Embryonic facial prominence (tissue), 1 donor: ENCODE measurements at regions not wholly inside any gene's neighbourhood (a gene's known extent, or its start where the extent isn't known, plus 50 kb on each side); places are given as distances from the start of the nearest gene placed in this dataset.

ENCODE experiments used
- DNase-seq: peaks from one replicate; pipeline ENCODE4 v3.0.0-alpha.2; 2016; ENCODE audit errors: extremely low spot score

DNA sequence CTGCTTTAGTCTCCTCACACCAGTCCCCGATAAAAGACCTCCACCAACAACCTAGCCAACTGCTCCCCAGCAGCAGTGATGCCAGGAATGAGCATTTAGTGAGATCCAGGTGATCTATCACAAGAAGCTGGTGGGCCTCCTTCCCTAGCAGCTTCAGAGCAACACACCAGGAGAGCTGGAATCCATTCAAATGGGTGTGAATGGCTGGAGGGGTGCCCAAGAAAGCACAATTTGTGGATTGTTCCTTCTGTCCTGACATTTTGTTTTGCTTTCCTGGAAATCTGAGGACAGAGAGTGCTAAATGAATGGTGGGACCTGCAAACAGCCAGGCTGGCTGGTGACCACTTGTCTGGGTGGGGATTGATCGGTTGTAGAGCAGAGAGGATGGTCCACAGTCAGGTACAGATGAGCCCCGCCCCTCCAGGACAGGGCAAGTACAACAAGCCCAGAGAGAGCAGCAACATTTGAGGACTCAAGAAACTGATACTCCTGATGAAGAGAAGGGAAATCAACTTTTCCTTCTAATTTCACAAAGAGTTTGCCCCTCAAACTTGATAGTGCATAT, 316.8 kb downstream of the VPS13C start:
- no peak for DNase-seq

DNA sequence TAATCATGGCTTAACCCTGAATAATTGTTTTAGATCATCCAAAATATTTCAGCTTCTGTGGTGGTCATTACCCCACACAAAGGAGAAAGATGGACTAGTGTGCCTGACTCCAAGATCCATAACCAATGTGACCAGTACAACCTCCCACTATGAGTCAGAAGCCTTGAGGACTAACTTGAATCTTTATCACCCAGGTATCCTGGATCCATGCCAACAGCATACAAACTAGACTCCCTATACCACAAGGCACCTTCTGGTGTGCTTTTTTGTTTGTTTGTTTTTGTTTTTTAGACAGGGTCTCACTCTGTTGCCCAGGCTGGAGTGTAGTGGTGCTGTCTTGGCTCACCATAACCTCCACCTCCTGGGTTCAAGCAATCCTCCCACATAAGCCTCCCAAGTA, 317.7 kb downstream of the VPS13C start:
- no peak for DNase-seq

DNA sequence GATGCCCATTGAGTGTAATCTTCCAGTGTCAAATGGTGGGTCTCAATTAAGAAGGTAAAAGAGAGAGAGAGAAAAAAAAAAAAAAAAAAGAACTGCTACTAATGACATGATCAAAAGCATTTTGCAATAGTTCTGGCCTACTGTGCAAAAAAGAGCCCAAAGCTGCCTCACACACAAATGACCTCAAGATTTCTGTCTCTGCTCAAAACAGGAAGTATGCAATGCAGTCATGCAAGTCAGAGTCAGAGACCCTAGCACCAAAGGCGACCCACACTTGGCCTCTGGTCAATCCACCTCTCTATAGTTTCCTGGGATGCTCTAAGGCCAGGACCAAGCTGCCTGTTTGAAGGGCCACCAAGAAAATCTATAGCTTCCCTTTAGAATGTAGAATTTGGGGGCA, 323.5 kb downstream of the VPS13C start:
- no peak for DNase-seq

DNA sequence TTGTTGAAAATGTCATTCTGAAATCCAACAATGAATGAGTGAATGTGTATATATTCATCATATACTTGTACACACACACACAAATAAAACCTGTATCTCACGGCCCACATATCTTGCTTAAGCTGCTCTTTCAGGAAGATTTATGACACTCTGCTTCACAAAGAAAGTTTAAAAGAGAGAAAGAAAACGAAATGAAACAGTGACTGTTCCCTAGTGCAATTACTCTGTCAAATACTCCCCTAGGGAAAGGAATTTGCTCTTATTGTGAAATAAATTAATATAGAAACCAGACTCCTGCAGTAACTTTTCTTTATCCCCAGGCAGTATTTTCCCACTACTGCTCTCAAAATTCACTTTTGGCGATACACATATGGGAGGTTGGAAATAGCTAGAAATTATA, 329.1 kb downstream of the VPS13C start:
- no peak for DNase-seq

DNA sequence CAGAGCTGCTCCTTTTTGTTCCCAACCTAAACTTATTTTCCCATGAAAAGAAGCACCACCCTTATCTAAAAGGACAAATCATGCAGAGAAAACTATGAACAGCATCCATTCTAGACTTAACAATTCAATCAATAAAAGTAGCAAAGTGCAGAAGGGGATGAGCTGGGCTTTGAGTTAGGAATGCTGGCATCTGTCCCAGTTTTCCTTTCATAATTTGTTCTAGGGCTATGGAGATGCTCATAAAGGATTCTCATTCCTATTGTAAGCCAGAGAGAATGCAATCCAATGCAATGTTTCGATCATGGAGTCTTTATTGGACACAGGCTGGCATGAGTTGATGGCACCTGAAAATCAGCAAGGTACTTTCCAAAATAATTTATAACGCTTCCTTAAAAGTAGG, 330.6 kb downstream of the VPS13C start:
- no peak for DNase-seq

DNA sequence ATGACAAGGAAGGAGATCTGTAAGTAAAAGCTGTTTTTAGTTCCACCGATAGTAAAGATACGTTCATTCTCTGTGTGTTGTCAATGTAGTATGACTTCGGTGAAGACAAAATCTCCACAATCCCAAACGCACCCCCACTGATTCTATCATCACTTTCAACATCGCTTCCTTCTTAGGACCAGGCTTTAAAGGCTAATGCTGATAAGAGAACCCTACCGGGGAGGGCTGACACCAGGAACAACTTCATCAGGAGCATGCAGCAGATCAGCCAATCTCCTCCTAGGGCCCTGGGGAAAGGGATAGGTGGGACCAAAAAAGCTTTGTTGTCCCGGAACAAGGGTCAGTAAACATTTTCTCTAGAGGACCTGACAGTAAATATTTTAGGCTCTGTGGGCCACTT, 334.1 kb downstream of the VPS13C start:
- no peak for DNase-seq

DNA sequence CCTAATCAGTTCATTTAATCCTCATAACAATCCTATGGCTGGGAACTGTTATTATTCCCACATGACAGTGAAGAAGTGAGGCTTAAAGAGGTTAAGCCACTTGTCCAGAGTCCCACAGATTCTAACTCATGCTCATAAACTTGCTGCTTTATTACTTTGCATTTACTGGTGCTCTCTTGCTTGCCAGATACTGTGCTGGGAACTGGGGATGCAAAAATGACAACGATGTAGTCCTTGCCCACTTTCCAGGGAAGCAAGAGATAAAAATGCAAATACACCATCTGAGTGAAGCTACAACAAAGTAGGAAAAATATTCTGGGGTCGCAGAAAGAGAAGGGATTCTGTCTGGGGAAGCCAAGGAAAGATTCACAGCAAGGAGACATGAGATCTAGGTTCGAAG, 335.0 kb downstream of the VPS13C start:
- DNase-seq: no peak

DNA sequence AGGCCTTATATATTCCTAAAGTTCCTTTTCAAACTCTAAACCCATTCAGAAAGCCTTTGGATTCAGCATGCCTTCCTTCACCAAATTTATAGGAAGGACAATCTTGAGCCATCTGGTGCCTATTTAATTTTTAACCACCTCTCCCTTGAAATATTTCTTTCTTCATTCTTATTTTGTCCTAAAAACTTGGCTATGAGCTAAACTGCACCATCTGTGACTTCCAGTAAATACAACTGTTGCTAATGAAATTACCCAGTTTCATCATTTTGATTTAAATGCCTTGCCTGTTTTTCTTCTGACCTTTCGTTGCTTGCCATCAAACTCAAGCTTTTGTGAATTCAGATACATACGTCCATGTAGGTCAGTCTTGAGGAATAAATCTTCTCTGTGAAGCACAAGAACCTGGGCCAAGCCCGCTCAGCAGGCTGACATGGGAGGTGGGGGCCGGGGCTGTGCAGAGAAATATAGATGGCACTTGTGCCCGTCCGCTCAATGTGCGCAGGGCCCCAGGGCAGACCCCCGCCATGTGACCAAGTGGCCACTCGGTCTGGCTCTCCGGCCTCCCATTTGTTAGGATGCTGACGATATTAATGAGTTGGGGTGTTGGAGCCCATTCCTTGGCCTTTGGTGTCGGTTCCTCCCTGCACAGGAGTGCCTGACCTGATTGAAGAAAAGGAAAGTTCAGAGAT, 335.9 kb downstream of the VPS13C start:
- no peak for DNase-seq

DNA sequence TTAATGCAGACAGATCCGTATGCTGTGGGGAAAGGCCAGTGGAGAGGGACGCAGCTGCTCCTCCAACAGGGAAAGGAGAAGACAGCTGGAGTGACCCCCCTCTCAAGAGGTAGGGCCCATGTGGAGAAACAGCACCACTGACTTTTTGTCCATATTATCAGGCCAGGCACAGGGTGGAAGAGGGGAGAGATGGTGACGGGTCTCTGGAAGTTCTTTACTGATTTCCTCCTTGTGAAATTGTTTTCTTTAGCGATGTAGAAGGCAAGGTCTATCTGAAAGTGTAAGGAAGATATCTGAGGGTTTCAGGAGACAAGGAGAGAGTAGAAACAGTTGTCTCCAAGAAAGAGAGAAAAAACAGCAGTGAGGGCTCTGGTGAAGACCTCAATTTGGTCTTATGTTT, 338.8 kb downstream of the VPS13C start:
- no peak for DNase-seq

DNA sequence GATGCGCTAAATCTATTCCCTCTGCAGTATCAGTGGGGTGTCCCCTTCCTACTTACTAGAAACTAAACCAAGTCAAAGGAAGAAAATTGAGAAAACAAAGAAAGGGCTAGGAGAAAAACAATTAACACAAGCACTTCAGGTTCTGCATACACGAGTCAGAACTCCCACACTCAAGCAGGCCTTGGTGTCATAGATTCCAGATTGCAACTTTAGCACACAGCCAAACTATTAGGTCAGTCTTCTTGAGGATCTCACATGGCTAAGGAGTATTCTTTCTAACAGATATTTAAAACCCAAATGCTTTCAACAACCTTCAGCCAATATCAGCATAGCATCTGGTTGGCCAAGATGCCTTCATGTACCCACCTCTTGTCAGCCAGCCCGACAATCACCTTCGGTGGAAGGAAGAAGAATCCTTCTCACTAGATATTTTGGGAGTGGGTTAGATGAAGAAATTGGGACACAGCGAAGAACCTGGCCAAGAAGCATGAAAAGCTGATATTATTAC, 340.0 kb downstream of the VPS13C start:
- DNase-seq: no peak

DNA sequence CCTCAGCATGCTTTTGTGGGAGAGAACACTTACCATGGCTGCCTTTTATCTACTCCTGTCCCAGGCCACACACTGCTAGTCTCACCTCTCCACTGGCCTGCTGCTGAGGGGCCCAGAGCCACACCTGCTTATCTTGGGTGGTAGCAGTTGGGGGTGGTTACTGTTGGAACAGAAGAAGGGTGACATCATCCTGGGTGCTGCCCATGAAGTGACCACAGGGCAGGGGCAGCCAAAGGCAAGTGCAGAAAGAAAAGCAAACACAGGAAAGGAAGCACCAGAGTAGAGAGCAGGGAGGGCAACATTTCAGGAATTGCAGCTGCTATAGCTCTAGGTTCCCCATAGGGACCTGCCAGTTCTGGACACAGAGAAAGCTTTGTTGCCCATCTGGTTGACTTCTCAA, 345.2 kb downstream of the VPS13C start:
- no peak for DNase-seq

DNA sequence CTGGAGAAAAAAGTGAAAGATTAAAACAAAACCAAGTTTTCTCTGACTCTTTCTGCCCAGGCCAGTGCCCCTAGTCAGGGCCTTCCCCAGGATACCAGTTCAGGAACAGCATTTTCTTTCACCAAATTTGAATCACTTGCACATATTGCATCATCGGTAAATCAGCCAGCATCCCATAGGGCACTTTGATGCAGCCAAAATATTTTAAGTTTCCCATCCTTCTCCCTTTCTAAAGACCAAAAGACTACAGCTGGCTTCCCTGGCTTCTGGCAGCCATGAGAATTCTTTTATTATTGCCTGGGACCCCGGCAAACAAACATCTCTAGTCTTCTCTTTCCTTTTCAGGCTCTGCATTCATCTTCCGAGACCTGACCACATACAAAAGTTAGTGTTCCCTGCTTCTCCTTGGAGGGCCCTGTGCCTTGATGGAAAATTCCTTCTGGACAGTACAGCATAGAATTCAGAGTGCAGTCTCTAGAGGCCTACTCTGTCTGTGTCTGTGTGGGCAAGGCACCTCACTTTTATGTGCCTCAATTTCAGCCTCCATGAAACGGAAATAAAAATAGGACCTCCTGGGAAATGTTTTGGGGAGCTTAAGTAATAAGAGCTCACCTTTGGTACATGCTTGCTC, 348.0 kb downstream of the VPS13C start:
- DNase-seq: no peak

DNA sequence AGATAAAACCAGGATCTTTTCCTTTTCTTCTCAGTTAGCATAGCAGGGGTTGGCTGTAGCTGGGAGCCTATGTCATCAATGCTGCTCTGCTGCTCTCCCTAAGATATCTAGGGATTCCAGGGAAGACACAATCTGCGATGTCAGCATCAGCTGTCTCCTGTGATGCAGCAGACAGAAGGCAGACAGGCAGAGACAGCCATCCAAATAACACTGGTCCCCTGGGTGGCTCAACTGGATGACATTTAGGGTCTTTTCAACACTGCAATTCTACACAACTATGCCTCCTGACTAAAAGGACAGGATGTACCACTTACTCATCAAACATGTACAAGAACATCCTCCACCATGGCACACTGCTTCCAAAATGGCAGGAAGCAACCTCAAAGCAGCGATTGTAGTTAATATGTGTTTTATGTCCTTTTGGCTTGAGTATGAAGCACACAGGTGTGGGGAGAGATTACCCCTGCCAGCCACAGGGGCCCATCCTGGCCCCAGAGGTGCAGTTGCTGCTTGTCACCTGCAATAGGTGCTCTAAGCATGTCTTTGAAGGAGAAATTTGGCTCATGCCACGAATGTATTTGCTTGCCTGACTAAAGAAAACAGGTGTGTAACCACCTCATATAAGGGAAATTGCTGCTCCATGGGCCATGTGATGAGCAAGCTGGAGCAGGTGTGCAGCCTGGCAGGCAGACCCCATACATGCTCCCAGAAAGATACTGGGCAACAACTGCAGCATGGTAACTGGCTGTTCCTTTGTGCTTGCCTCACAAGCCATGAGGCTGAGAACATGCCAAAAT, 357.8 kb downstream of the VPS13C start:
- no peak for DNase-seq

DNA sequence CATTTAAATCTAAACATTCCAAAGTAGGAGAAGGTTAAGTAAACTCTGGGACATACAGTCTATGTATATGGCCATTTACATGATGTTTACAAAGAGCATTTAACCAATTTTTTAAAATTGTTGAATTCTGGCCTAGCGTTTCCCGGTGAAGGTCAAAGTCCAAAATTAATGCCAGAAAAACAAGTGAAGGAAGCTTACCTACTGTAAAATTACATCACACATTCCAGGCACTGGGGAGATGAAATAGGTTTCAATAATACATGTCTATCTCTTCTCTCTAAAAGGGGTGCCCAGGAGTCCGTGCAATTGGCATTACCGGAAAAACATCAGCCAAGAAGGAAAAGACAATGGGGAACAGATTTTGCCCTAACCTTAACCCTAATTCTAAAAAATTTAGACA, 358.8 kb downstream of the VPS13C start:
- no peak for DNase-seq

DNA sequence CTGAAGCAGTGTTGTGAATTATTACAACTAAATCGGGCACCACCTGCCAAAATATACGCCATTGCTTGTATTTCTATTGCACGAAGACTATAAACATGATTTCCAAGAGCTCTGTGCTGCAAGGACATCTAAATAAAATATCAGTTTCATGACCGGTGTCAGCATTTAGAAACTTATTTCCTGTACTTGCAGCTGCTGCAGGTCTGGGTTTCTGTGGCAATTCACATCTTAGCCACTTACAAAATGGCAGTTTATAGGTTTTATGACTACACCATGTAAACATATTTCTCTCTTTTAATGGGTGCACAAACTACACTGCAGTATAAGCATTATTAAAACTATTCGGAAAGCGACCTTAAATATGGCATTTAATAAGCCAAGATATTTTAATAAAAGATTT, 359.4 kb downstream of the VPS13C start:
- no peak for DNase-seq

DNA sequence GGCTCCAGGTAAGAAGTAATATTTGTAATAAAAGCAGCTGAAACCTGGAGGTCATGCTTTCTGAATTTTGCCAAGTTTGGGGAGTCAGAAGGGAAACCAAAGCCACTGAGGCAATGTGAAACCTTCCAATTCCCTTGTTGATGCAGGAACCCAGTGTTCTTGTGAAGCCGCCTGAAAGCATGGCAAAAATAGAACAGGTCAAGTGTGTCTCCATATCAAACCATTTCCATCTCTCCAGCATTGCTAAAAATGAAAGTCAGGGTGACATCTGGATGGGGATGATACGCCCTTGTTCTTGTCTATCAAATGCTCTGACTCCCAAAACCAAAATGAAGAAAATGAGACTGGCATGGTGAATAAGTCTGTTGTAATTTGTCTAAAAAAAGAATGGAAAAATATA, 362.5 kb downstream of the VPS13C start:
- no peak for DNase-seq

DNA sequence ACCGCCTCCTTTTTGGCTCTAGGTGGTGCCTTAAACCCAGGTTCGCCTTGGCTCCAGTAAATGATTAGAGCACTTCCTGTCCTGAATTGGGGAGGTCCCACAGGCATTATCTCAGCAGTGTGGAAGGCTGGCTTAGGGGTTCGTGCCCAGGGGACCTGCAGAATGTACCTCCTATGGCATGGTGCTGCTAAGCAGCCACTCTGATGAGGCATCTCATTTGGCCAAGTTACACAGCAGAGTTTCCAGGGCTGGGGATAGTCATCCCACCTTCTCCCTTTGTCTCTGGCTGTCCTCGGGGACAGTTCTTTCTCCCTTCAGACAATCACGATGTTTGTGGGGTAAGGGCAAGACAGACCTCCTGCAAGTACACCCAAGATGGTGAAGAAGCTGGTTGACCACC, 371.2 kb downstream of the VPS13C start:
- no peak for DNase-seq

DNA sequence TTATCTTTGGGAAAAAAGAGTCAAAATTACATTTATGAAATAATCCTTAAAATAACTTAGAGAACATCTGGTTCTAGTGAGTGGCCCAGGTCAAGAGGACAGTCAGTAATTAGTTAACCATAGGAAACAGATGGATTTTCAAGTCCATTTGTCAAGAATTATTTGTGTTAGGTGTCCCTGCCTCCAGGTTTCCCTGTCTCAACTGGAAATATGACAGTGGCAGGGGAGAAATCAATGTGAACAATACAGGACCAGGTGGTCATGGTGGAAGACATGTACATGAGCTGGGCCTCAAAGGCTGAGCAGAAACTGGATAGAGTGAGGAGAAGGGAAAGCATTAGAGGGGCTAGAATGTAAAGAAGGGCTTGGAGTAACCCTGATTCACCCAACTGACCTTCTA, 372.6 kb downstream of the VPS13C start:
- DNase-seq: no peak

DNA sequence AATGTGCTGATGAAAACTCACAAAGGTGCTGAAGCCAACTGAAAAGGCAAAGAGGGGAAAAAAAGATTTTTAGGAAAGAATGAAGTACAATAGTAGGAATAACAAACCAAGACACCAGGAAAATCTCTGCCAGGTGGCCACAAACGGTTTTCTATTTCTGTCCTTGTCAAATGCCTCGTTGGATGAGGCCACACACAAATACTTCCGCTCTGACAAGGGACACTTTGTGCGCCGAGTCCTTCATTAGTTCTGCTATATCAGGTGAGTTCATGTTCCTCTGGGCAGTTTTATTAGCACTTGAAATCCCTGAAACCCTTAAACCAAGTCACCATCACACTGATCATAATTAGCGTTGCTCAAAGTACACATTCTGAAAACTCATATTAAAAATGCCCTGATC, 373.1 kb downstream of the VPS13C start:
- DNase-seq: no peak

DNA sequence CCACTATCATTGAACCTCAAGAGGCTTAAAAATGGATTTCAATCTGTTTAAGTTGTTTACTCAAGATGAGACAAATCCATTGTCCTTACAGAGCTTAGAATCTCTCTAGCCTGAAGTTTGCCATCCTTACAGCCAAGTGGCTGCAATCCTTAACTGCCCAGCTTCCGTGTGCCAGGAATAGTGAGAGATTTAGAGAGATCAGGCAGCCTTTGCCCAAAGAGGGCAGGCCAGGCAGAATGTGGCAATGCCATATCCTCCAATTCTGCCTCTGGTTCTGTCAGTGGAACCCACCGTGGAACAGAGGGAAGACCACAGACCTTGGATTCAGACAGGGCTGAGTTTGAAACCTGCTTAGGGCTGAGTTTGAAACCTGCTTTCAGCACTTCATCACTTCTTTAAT, 374.3 kb downstream of the VPS13C start:
- DNase-seq: no peak

DNA sequence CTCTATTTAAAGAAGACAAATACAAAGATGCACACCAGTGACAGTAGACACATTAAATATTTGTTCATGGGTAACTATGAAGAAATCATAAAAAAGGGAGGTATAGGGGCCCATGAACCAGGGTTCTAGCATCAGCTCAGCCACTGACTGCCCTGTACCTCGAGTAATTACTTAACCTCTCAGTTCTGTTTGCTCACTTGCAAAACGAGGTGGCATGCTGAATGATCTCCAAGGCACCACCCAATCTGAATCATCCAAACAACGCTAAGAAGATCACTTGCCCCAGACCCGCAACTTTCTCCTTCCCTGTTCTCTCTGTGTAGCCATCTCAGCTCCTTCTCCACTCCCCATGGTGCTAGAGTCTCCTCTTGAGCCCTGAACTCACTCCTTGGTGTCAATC, 374.7 kb downstream of the VPS13C start:
- no peak for DNase-seq

DNA sequence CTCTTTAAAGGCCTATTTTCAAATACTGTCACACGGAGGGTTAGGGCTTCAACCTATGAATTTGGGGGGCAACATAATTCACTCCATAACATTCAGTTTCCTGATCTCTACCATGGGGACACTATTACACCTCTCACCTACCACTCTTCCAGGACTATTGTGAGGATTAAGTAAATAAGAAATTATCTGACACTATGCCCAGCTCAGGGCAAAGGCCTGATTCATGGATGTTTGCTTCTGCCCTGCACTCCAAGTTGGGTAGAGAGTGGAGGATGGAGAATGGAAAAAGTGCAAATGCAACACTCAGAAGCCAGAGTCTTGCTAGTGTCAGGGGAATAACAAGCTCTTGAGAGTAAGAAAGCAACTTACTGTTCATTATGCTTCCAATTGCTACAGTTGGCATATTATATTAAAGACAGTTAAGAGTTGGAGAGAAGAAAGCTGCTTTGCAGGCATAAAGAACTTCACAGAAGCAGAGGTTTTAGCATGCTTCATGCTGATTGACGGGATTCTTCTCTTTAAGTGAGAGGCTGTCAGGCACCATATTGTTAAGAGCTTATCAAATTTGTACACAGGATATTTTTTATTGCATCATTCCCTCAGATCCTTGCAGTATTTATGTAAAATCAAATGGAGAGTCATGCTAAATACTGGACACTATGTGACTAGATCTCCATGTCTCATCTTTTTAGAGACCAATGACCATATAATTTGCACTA, 375.3 kb downstream of the VPS13C start:
- DNase-seq: no peak
